ENCODE measurements at regions not wholly inside any gene's neighbourhood (a gene's known extent, or its start where the extent isn't known, plus 50 kb on each side); places are given as distances from the start of the nearest gene placed in this dataset.

DNA sequence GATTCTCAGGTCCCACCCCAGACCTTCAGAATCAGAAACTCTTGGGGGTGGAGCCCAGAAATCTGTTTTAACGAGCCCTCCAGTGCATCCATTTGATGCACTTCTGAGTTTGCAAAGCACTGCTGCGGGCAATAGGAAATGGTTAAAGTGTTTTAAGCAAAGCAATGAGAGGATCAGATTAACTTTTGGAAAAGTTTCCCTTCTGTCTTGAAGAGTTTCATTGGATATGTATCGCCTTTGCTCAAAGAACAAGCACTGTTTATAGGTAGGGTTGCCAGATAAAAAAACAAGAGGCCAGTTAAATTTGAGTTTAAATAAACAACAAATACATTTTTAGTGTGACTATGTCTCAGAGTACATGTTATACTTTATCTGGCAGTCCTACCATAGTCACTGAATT is 226.0 kb downstream of the BMP7 start:
- Histone ChIP-seq H3K4me3 (ENCODE audit: low read length) (no peak overlapping the region), H3F3A (ENCODE audit: insufficient read depth, low read length, poor library complexity, severe bottlenecking) (no peaks in the 10 kb centered on the region), H3K9ac (ENCODE audit: low read length) (no peak overlapping the region), H3K27ac (ENCODE audit: low read length) (no peak overlapping the region), H3K9me2 (ENCODE audit: insufficient read depth, low read length) (no peaks in the 10 kb centered on the region), H3K27me3 (ENCODE audit: insufficient read depth, low read depth, low read length) (no peaks in the 10 kb centered on the region), H2AFZ (ENCODE audit: low read depth, low read length) (no peak overlapping the region), H3K4me2 (ENCODE audit: low read length) (no peak overlapping the region), H3K36me3 (ENCODE audit: insufficient read depth, low read length) (no peaks in the 10 kb centered on the region), H4K20me1 (ENCODE audit: insufficient read depth) (no peaks in the 10 kb centered on the region), H3K9me3 (ENCODE audit: low read length) (no peaks in the 10 kb centered on the region), H3K79me2 (replicated peaks; ENCODE audit: insufficient read depth, low read length) (no peaks in the 10 kb centered on the region)
- no peak for TF ChIP-seq EZH2 (IDR thresholded peaks at IDR 0.05; ENCODE audit: borderline replicate concordance, insufficient read depth, low read length, poor library complexity, severe bottlenecking)
- TF ChIP-seq RAD21 (conservative IDR thresholded peaks at IDR 0.05): no peak
- no peak for TF ChIP-seq EP300 (conservative IDR thresholded peaks at IDR 0.05; ENCODE audit: poor library complexity, severe bottlenecking)
- TF ChIP-seq, protein P1, sequence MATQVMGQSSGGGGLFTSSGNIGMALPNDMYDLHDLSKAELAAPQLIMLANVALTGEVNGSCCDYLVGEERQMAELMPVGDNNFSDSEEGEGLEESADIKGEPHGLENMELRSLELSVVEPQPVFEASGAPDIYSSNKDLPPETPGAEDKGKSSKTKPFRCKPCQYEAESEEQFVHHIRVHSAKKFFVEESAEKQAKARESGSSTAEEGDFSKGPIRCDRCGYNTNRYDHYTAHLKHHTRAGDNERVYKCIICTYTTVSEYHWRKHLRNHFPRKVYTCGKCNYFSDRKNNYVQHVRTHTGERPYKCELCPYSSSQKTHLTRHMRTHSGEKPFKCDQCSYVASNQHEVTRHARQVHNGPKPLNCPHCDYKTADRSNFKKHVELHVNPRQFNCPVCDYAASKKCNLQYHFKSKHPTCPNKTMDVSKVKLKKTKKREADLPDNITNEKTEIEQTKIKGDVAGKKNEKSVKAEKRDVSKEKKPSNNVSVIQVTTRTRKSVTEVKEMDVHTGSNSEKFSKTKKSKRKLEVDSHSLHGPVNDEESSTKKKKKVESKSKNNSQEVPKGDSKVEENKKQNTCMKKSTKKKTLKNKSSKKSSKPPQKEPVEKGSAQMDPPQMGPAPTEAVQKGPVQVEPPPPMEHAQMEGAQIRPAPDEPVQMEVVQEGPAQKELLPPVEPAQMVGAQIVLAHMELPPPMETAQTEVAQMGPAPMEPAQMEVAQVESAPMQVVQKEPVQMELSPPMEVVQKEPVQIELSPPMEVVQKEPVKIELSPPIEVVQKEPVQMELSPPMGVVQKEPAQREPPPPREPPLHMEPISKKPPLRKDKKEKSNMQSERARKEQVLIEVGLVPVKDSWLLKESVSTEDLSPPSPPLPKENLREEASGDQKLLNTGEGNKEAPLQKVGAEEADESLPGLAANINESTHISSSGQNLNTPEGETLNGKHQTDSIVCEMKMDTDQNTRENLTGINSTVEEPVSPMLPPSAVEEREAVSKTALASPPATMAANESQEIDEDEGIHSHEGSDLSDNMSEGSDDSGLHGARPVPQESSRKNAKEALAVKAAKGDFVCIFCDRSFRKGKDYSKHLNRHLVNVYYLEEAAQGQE (IDR thresholded peaks at IDR 0.05; ENCODE audit: borderline replicate concordance): no peak
- TF ChIP-seq, protein P2, sequence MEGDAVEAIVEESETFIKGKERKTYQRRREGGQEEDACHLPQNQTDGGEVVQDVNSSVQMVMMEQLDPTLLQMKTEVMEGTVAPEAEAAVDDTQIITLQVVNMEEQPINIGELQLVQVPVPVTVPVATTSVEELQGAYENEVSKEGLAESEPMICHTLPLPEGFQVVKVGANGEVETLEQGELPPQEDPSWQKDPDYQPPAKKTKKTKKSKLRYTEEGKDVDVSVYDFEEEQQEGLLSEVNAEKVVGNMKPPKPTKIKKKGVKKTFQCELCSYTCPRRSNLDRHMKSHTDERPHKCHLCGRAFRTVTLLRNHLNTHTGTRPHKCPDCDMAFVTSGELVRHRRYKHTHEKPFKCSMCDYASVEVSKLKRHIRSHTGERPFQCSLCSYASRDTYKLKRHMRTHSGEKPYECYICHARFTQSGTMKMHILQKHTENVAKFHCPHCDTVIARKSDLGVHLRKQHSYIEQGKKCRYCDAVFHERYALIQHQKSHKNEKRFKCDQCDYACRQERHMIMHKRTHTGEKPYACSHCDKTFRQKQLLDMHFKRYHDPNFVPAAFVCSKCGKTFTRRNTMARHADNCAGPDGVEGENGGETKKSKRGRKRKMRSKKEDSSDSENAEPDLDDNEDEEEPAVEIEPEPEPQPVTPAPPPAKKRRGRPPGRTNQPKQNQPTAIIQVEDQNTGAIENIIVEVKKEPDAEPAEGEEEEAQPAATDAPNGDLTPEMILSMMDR (IDR thresholded peaks at IDR 0.05; ENCODE audit: poor library complexity, severe bottlenecking): no peak
- no peak for TF ChIP-seq MXI1 (conservative IDR thresholded peaks at IDR 0.05; ENCODE audit: poor library complexity, severe bottlenecking)
- no peak for TF ChIP-seq TAF1 (IDR thresholded peaks at IDR 0.05; ENCODE audit: low read depth)
- no peak for TF ChIP-seq SMC3 (conservative IDR thresholded peaks at IDR 0.05; ENCODE audit: poor library complexity)
- no peak for TF ChIP-seq POLR2AphosphoS5 (IDR thresholded peaks at IDR 0.05)

DNA sequence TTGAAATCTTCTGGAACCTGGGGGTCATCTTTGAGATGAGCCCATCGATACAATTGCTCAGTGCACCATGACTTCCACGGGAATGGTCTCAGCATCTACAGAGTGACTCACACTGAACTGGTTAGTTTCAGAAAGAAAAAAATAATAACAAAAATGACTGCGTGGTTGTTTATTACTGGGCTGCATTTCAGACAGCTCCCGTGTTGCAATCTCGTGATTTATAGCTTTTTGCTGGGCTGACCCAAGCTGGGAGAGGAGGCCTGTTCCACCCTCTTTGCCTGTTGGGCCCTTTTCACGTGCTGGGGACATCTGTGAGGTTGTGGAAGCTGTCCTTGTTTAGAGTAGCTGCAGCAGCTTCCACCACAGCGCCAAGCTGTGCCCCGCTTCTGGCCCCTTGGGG is 225.5 kb downstream of the BMP7 start:
- H3K27ac ChIP-seq (ENCODE audit: low read length): no peak overlapping the region
- H3K36me3 ChIP-seq (ENCODE audit: insufficient read depth, low read length): no peaks in the 10 kb centered on the region
- no peaks in the 10 kb centered on the region for H3K9me3 ChIP-seq (ENCODE audit: low read length)
- H3K4me2 ChIP-seq (ENCODE audit: low read length): no peak overlapping the region
- no peak overlapping the region for H2AFZ ChIP-seq (ENCODE audit: low read depth, low read length)
- no peaks in the 10 kb centered on the region for H3K9me2 ChIP-seq (ENCODE audit: insufficient read depth, low read length)
- no peaks in the 10 kb centered on the region for H3K27me3 ChIP-seq (ENCODE audit: insufficient read depth, low read depth, low read length)
- no peaks in the 10 kb centered on the region for H3F3A ChIP-seq (ENCODE audit: insufficient read depth, low read length, poor library complexity, severe bottlenecking)
- H4K20me1 ChIP-seq (ENCODE audit: insufficient read depth): no peaks in the 10 kb centered on the region
- TF ChIP-seq SMC3 (conservative IDR thresholded peaks at IDR 0.05; ENCODE audit: poor library complexity) (no peak), POLR2AphosphoS5 (IDR thresholded peaks at IDR 0.05) (no peak), EP300 (conservative IDR thresholded peaks at IDR 0.05; ENCODE audit: poor library complexity, severe bottlenecking) (no peak), RAD21 (conservative IDR thresholded peaks at IDR 0.05) (no peak), TAF1 (IDR thresholded peaks at IDR 0.05; ENCODE audit: low read depth) (no peak), EZH2 (IDR thresholded peaks at IDR 0.05; ENCODE audit: borderline replicate concordance, insufficient read depth, low read length, poor library complexity, severe bottlenecking) (no peak), MXI1 (conservative IDR thresholded peaks at IDR 0.05; ENCODE audit: poor library complexity, severe bottlenecking) (no peak)
- TF ChIP-seq, protein P1 (IDR thresholded peaks at IDR 0.05; ENCODE audit: borderline replicate concordance): no peak
- TF ChIP-seq, protein P2 (IDR thresholded peaks at IDR 0.05; ENCODE audit: poor library complexity, severe bottlenecking): no peak
- no peaks in the 10 kb centered on the region for H3K79me2 ChIP-seq (replicated peaks; ENCODE audit: insufficient read depth, low read length)
- H3K9ac ChIP-seq (ENCODE audit: low read length): no peak overlapping the region
- H3K4me3 ChIP-seq (ENCODE audit: low read length): no peak overlapping the region
